Astrocyte (in vitro differentiated cells and primary cell): ENCODE measurements at regions not wholly inside any gene's neighbourhood (a gene's known extent, or its start where the extent isn't known, plus 50 kb on each side); places are given as distances from the start of the nearest gene placed in this dataset.

Source experiments
- CTCF ChIP-seq: IDR thresholded peaks from 2 replicates; pipeline ENCODE4 v1.5.1; 2011; ENCODE audit warnings: low read depth, mild to moderate bottlenecking, inconsistent platforms, low read length, moderate library complexity; ENCODE audit not compliant: insufficient read depth
- EZH2 ChIP-seq: IDR thresholded peaks from 2 replicates; pipeline ENCODE4 v1.6.1; 2012; ENCODE audit warnings: mild to moderate bottlenecking, low read length, inconsistent platforms; ENCODE audit not compliant: insufficient read depth

DNA sequence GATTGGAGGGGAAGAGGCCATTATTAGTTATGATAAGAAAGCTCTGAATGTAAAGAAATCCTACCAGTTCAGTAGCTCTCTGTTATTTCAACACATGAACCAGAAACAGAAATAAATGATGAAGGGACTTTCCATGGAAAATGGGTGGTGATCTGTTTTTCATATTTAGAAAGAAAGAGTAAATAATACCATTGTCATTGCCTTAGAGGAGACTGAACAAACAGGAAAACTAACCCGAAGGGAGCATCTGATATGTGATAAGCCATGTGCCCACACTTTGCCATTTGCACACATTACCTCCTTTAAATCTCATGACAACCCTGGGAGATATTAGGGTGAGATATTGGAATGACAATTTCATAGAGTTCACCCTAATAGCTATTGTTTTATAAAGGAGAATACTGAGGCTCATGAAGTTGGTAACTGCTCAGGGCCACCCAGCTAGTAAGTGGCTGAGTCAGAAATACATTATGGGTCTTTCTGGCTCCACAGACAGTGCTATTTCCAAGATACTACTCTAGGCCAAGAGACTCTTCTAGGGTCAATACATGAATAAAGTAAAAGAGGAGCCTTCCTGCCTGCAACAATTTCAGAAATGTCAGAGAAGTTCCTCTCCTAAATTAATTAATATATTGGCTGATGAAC lies 111.0 kb upstream of the SLIT3 start:
- TF ChIP-seq CTCF (no peak), EZH2 (no peak)
